ENCODE measurements at regions not wholly inside any gene's neighbourhood (a gene's known extent, or its start where the extent isn't known, plus 50 kb on each side); places are given as distances from the start of the nearest gene placed in this dataset.
"Not testable (repeated sequence)": the region's sequence is repeated elsewhere in the genome, so short reads cannot be mapped to it uniquely, and the experiment has no call there.

DNA sequence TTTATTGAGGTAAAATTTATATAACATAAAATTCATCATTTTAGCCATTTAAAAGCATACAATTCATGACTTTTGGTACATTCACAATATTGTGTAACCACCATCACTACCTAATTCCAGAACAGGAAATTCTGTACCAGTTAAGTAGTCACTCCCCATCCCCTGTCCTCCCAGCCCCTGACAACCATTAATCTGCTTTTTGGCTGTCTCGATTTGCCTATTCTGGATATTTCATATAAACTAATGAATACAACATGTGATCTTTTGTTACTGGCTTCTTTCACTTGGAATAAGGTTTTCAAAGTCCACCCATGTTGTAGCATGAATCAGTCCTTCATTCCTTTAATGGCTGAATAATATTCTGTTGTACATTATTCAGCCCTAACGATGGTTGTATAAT is 115.6 kb upstream of the KLF14 start:
- DNase-seq = no peak

DNA sequence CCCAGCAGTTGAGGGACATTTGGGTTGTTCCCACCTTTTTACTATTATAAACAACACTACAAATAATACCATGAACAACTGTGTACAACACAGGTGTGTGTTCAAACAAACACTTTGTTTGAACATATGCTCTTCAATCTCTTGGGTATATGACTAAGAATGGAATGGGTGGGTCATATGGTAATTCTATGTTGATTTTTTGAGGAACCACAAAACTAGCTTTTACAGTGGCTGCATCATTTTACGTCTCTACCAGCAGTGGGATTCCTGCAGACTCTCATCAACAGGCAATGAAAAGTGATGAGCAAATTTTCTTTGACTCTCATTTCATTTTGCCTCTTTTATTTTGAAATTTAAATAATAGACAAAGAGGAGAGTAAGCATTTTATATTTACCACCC is 116.9 kb upstream of the KLF14 start:
- no peak for DNase-seq

DNA sequence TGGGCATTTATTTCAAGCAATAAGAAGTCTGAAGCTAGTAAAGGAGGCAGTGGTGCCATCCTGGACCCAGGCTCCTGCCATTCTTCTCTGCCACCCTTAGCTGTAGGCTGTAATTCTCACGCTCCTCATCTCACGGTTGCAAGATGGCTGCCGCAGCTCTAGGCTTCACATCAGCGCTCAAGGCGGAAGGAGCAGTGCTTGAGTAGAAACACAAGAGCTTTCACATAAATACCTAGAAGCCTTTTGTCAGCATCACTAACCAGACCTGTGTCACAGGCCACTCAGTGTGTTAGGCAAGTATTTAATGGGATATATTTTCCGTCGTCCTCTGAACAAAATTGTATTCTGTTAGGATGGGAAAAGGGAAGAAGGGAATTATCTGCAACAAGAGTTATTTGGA is 118.9 kb upstream of the KLF14 start:
- DNase-seq = no peak

DNA sequence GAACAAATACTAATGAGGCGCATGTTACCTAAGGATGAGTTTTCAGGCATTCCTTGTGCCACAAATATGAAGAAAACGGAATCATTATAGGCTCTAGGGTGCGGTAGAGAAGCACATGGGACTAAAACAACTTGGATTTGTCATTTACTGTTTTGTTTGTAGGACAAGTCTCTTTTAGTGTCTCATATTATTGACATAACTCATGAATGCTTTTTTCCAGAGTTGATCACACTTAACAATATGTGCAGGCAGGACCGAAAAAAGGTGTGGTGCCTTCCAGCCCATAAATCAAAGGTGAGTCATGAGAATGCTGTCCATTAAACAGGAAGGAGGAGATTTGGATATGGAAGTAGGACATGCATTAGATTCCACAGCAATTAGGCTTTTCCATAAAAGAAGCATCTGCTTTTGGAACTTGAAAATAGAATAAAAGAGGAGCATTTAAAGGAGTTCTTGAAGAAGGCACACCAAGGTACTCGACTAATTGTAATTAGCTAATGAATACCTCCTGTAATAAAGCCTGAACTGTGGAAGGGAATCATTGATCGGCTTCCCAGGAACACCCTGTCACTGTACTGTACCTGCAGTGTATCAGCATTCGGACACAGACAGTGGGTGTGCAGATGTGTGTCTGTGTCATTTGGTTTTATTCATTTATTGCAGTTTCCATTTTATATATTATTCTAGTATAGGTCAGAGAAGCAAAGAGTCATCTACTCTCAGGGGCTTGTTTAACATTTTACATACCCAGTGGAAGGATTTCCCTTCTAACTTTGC is 119.7 kb upstream of the KLF14 start:
- DNase-seq = no peak

DNA sequence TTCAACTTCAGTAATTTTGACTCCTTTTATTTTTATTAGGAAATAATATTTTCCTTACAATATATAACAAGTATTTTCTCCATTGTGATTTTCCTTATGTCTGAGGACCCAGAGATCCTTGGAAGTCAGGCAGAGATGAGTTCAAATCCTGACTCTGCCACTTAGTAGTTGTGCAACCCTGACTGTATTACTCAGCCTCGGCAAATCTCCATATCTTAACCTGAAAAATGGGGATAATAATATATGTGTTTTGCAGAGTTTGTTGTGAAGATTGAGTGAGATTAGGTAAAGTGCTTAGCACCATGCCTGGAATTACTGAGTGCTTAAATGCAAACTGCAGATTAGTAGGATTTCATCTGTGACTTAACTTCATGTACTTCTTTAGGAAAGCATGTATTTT is 120.5 kb upstream of the KLF14 start:
- DNase-seq = no peak

DNA sequence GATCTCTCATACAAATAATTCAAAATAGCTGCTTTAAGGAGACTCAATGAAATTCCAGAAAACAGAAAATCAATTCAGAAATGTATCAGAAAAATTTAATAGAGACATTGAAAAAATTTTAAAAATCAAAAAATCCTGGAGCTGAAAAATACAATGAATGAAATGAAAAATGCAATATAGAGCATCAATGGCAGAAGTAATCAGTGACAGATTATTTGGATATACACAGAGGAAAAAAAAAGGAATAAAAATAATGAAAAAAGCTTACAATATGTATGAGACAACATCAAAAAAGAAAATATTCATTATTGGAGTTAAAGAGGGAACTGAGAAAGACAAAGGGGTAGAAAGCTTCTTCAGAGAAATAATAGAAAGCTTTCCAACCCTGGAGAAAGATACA is 122.9 kb upstream of the KLF14 start:
- DNase-seq = no peak

DNA sequence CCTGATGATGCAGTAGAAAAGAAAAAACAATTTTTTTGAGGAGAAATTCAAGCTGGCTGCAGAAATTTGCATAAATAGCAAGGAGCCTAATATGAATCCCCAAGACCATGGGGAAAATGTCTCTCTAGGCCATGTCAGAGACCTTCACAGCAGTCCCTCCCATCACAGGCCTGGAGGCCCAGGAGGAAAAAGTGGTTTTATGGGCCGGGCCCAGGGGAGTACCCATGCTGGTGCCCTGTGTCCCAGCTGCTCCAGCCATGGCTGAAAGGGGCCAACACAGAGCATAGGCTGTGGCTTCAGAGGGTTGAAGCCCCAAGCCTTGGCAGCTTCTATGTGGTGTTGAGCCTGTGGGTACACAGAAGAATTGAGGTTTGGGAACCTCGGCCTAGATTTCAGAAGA is 126.8 kb upstream of the KLF14 start:
- DNase-seq = not testable (repeated sequence)

DNA sequence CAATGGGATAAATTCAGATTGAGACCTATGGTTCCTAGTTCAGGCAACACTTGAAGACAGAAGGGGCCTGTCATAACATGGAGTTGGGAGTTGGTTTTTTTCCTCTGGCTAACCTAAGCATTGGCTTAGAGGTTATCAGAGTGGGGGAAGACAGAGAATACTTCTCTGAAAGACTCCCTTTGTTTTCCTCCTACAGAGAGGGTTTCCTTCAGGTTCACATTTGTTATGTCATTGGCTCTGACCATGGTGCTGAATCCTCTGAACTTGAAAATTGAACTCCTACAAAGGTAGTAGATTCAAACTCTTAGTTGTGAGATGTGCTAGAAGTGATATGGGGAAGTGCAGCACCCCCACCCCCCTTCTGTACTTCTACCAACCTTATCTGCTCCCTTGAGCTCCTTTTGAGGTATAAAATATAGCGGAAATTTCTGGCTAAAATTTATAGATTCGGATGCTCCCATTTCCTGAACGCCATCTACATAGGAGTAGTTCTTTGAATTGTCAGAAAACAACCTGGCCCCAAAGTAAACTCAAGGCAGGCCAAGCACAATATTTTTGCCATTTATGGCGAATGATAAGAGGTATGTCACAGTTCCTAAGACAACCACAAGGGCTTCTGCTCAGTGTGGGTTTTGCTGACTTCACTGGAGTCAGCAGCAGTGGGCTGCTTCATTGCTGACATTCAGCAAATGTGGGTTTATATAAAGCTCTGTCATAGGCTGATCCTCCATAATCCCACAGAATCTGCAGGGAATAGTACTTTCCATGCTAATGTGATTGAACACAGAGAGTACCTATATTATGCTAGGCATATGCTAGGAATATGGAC is 131.6 kb upstream of the KLF14 start:
- DNase-seq = no peak

DNA sequence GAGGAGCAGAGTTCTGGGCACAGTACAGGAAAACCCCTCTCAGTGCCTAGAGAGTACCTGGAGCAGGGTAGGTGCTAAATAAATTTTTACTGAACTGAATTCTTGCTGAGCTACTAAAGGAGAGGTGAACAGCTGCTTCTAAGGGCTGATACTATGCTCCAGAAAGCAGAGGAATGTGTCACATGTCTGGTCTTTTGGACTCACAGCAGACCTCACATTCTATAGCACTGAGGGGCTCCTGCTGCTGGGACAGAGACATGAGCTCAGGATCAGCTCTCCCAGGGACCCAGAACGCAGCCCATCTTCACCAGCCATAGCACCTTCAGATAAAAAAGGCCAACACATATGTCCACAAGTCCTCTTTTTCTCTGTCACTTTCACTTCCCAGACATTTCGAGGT is 133.0 kb upstream of the KLF14 start:
- no peak for DNase-seq

DNA sequence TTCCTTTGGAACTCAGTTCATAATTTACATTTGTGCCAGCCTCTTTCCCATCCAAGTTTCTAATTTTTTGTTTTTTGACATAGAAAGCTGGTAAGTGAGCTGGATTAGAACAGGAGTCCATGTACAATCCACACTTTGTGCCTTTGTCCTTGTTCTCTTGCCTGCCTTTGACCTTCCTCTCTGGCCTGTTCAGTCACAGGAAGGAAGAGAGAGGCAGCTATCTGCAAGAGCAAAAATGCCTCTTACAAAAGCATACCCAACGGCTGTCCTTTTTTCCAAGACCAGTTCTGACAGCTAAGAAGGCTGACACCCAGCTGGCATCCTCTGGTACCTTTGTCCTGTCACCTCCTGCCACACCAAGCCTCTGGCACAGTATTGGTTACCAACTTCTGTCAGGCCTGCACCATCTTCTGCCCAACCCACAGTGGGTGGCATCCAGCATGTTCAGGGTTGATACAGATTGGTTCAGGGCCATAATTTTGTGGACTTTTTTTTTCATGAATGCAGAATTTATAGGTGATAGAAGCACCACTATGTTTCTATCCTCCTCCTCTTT is 133.7 kb upstream of the KLF14 start:
- DNase-seq = no peak

DNA sequence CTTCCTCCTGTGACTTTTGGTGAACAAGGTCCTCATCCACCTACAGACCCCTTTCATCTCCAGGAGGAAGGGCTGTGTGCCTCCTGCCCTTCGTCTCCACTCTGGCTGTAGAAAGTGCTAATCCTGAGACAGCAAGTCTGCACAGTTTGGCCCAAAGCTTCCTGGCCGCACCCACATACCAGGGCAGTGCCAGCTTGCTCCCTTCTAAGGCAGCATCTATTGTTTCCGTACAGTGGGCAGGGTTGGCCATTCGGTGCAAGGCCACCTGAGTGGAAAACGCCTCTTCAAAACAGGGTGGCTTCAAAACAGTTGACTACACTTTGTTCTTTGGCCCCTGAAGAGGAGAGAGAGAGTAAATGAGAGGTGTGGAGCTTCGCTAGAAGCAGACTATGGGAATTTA is 134.1 kb upstream of the KLF14 start:
- DNase-seq = no peak

DNA sequence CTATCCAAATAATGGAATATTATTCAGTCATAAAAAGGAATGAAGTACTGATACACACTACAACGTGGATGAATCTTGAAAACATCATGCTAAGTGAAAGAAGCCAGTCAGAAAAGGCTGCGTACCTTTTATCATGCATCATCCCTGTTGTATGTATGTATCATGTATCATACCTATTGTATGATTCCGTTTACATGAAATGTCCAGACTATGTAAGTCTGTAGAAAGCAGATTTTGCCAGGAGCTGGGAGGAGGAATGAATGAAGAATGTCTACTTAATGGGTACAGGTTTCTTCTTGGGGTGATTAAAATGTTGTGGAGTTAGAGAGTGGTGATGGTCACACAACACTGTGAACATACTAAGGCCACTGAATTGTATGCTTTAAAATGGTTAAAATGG is 135.9 kb upstream of the KLF14 start:
- no peak for DNase-seq

DNA sequence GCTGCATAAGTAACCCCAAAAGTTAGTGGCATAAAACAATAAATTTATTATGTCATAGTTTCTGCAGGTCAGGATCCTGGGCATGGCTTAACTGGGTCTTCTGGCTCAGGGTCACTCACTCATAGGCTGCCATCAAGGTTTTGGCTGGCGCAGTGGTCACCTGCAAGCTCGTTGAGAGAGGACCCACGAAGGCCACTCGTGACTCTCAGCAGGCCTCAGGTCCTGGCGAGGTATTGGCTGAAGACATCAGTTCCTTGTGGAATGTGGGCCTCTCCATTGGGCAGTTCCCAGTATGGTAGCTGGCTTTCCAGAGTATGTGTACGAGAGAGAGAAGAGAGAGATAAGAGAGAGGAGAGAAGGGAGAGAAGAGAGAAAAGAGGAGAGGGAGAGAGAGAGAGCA is 138.3 kb upstream of the KLF14 start:
- no peak for DNase-seq

DNA sequence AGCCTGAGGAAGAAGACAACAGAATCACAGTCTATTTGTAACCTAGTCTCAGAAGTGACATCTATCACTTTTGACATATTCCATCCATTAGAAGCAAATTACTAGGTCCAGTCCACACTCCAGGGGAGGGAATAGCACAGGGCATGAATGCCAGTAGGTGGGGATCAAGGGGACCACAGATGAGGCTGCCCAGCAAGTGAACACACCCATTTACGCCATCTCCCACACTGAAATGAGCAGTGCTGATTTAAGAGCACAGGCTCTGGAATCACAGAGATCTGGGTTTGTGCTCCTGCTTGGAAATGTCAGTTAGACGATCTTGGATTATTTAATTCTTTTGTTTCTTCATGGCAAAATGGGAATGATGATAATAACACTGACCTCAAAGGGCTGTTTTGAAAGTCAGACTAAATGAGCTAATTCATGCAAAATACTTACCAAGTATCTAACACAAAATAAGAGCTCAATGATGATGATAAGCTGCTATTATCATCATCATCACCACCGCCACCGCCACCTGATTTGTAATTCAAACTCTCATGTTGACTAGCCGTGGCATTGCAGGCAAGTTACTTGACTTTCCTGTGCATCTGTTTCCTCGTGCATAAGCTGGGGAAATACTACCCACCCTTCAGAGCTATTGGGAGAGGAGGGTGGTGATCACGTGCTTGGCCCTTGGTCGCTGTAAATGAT is 138.9 kb upstream of the KLF14 start:
- no peak for DNase-seq

DNA sequence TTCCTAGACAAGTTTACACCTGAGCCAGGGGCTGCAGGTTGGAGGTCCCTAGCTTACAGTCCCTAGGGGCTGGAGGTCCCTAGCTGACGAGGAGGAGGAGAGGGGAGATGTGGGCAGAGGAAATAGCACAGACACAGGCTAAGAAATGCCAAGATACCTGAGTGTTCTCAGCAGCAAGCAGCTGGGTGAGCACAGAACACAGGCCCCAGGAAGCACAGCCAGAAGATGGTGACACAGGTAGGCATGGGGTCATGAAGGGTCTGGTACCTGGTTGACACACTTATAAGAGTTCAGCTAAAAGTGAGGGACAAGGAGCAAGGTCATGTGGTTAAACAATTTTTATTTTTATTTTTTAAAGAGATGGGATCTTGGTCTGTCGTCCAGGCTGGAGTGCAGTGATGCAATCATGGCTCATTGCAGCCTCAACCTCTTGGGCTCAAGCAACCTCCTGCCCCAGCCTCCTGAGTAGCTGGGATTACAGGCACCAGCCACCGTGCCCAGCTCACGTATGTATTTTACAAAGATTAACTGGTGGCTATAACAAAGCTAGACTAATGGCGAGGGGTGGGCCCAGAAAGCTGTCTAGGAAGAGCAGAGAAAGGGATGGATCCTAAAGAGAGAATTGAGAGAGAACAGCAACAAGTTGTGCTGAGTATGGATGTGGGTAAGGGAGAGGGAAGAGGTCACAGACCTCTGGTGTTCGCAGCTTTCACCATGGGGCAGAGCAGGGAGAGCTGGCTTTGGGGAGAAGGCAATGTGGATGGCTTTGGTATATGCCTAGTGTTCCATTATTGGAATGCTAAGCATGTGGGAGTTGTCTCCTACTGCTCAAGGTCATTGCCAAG is 140.3 kb upstream of the KLF14 start:
- no peak for DNase-seq

DNA sequence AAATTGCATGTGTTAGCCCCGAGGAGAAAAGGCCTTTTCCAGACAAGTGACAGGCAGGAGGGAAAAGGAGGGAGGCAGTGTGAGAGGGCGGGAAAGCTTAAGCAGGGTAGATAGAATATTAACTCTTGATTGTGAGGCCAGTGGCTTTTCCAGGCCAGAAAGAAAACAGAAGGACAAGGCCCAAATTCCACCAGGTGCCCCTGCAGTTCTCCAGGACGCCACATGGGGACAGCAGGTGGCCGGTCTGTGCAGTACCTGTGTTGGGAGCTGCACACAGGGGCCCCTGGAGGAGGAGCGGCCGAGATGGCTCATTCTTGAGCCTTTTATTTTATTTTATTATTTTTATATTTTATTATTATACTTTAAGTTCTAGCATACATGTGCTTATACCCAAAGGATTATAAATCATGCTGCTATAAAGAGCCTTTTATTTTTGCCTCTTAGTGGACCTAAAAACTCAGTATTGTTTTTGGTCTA is 141.3 kb upstream of the KLF14 start:
- DNase-seq = peak; percentile 56

DNA sequence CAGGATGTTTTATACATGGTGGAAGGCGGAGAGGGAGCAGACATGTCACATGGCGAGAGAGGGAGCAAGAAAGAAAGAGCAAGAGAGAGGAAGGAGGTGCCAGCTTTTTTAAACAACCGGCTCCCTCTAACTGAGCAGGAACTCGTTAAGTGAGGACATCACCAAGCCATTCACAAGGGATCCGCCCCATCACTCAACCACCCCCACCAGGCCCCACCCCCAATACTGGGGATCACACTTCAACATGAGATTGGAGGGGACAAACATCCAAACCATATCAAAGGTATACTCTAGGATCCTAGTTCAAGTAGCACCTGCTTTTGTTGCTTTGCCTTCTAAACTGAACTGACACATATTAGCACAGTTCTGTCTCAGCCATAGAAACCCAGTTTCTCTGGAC is 141.9 kb upstream of the KLF14 start:
- no peak for DNase-seq

DNA sequence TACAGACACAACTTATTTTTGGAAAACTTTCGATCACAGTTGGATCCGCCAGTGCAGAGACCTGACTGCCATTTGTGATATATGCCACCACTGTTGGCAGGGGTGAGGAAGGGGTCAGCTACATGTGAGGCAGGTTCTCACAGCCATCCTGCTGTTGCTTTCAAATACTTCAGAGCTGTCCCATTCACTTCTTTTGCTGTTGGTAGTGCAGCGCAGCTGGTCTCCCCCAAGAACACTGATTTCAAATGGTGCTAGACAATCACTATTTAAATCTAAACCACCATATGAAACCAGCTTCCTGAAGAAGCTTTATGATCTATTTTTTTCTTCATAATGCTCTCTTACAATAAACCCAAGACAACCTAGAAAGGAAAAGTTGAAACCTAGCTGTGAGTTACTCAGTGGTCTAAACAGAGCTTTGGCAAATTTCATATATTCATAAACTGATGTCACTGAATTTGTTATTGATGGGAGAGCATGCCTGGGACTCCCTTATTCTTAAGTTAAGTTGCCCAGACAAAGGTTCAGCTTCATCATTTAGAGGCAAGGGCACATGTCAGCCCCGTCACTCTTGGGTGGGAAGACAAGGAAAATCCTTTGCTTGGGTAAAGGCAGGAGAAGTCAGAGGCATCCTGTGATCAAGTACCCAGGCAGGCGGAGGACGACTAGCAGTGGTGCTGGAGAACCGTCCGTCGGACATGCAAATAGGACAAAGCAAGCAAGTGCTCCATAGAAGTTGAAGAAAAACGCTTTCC is 143.4 kb upstream of the KLF14 start:
- no peak for DNase-seq

DNA sequence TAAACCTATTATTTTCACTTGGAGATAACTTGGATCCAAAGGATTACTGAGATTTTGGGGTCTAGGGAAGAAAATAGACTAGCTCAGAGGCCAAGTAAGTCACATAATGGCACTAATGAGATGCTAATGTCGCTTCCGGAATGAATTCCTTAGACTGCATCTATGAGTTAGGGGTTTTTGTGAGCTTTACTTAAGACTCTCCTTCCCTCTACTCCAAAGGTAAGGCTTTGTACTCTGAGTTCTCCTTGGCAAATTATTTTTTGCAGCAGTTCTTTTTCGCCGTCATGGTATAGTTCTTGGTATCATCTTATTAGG is 143.9 kb upstream of the KLF14 start:
- no peak for DNase-seq

DNA sequence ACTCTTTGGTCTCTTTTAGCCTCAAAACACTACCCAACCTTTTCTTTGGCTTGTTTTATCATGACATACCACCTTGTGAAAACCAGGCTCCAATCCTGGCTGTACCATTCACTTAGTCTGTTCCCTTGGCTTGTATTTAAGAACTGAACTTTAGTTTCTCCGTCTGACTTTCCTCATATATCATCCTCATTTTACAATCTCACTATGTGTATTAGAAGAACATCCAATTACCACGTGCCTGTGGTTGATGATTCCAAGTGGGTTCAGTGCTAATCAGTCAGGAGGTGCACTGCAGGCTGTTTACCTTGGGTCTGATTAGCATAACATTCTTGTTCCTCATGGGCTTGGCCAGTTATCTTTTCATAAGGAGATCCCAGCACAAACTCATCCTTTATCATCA is 144.8 kb upstream of the KLF14 start:
- no peak for DNase-seq

DNA sequence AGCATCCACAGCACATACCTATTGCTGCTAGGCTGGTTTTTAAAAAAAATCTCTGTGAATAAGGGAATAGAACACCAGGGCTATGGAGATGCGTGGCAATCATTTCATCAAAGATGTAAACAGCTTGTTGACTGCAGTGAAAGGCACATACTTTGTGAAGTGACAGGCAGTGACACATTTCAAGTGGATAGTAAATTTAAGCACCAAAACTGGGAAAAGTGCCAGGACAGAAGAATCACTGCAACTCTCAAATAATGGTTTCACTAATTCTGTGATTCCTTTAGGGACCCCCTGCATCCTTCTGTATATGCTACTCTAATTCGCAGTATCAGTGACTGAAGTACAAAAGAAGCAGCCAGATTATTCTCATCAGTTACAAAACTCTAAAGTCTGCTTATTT is 145.2 kb upstream of the KLF14 start:
- DNase-seq = no peak

DNA sequence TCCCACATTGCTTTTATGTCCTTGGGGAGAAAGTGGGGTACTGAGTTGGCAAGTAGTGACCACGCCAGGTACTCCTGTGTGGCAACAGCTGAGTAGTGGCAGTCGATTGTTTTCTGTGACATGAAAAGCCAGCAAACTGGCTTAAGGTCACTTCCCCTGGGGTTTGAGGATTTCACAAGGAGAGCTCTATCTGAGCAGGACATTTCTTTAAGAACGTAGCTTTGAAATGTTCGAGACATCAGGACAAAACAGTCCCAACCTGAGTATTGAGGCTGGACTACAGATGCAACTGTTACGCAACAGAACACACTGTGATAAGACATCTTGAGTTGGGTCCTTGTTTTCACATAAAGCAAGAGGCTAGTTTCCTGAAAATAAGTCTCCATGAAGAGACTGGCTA is 146.7 kb upstream of the KLF14 start:
- no peak for DNase-seq

All from activated CD4-positive, alpha-beta T cell treated with anti-CD3 and anti-CD28 coated beads, Interleukin-2, amount 50 U/mL, for 1 hour (primary cell).